RPMI7951 (cell line): ENCODE measurements at regions not wholly inside any gene's neighbourhood (a gene's known extent, or its start where the extent isn't known, plus 50 kb on each side); places are given as distances from the start of the nearest gene placed in this dataset.

Experiments used
- DNase-seq: peaks from one replicate; pipeline ENCODE4 v3.0.0-alpha.2; 2012; ENCODE audit warnings: low read depth

- DNase-seq, result no peak
Observed at GRCh38 chr11:19560156-19560555, 152.5 kb upstream of the NAV2 start.

- DNase-seq, result no peak
Observed at GRCh38 chr11:19559746-19560145, 152.9 kb upstream of the NAV2 start.

GRCh38 chr11:19558189-19558986, 154.2 kb upstream of the NAV2 start:
- DNase-seq, result no peak

- DNase-seq, result peak; percentile 62
Observed at GRCh38 chr11:19557720-19558140, 154.9 kb upstream of the NAV2 start.

GRCh38 chr11:19557185-19557584, 155.5 kb upstream of the NAV2 start:
- no peak for DNase-seq

GRCh38 chr11:19555266-19555665, 157.4 kb upstream of the NAV2 start:
- no peak for DNase-seq

- peak; percentile 53 for DNase-seq
Observed at GRCh38 chr11:19553683-19554333, 158.8 kb upstream of the NAV2 start.

- no peak for DNase-seq
Observed at GRCh38 chr11:19552656-19553260, 159.9 kb upstream of the NAV2 start.

GRCh38 chr11:19552161-19552560, 160.5 kb upstream of the NAV2 start:
- no peak for DNase-seq

GRCh38 chr11:19551457-19551856, 161.2 kb upstream of the NAV2 start:
- DNase-seq, result no peak

- no peak for DNase-seq
Observed at GRCh38 chr11:19547044-19547443, 165.6 kb upstream of the NAV2 start.

GRCh38 chr11:19546325-19546724, 166.3 kb upstream of the NAV2 start:
- DNase-seq, result peak; percentile 6

- DNase-seq, result no peak
Observed at GRCh38 chr11:19541521-19542049, 171.1 kb upstream of the NAV2 start.

- DNase-seq, result no peak
Observed at GRCh38 chr11:19539861-19540260, 172.8 kb upstream of the NAV2 start.

GRCh38 chr11:19537803-19538453, 174.7 kb upstream of the NAV2 start:
- no peak for DNase-seq

GRCh38 chr11:19536131-19536530, 176.5 kb upstream of the NAV2 start:
- DNase-seq, result no peak

- DNase-seq, result no peak
Observed at GRCh38 chr11:19530505-19530904, 182.1 kb upstream of the NAV2 start.

- DNase-seq, result no peak
Observed at GRCh38 chr11:19526119-19526518, 186.5 kb upstream of the NAV2 start.

- no peak for DNase-seq
Observed at GRCh38 chr11:19525714-19526113, 186.9 kb upstream of the NAV2 start.

- DNase-seq, result no peak
Observed at GRCh38 chr11:19525276-19525675, 187.4 kb upstream of the NAV2 start.

- DNase-seq, result no peak
Observed at GRCh38 chr11:19524171-19524671, 188.4 kb upstream of the NAV2 start.

GRCh38 chr11:19520681-19521080, 192.0 kb upstream of the NAV2 start:
- DNase-seq, result no peak
